Gastrocnemius medialis (tissue), 4 donors: ENCODE measurements at regions not wholly inside any gene's neighbourhood (a gene's known extent, or its start where the extent isn't known, plus 50 kb on each side); places are given as distances from the start of the nearest gene placed in this dataset.

Experiments used
- CTCF ChIP-seq, 5 experiments: fragments of 450-650 bp in 3 of 5; fragments of 200-600 bp in 2 of 5; sonication (generic) in 2 of 5; IDR thresholded peaks in 4 of 5; conservative IDR thresholded peaks in 1 of 5; 1 replicate in 4 of 5; 2 replicates in 1 of 5; pipeline ENCODE4 v1.5.1; 2016 to 2019; ENCODE audit warnings: antibody characterized with exemption in 5 of 5, mild to moderate bottlenecking in 3 of 5, moderate library complexity in 3 of 5
- POLR2A ChIP-seq, 2 donors: fragments of 450-650 bp; IDR thresholded peaks; one replicate each; pipeline ENCODE4 v1.6.1; 2017; ENCODE audit warnings: antibody characterized with exemption in 2 of 2, mild to moderate bottlenecking in 2 of 2, moderate library complexity in 2 of 2

GRCh38 chr11:109865548-109866186, 227.5 kb upstream of the ZC3H12C start:
- TF ChIP-seq CTCF (IDR thresholded peaks at IDR 0.05 in 4 of 5, conservative IDR thresholded peaks at IDR 0.05 in 1 of 5) (no peak), POLR2A (IDR thresholded peaks at IDR 0.05) (no peak)
